HEK293 (cell line): ENCODE measurements at regions not wholly inside any gene's neighbourhood (a gene's known extent, or its start where the extent isn't known, plus 50 kb on each side); places are given as distances from the start of the nearest gene placed in this dataset.

ENCODE experiments used
- CTCF ChIA-PET: fragments of 350-600 bp; formaldehyde crosslinking; extraction: SDS; loops from one replicate; lab custom pipeline; 2021; ENCODE audit warnings: antibody characterized with exemption; lab: Yijun Ruan, JAX
- POLR2A ChIA-PET: fragments of 300-600 bp; formaldehyde crosslinking; extraction: SDS; loops from one replicate; lab custom pipeline; 2020; ENCODE audit warnings: antibody characterized with exemption, inconsistent platforms; lab: Yijun Ruan, JAX
- H3K27ac ChIP-seq: fragments of 200-500 bp; sonication (Bioruptor generic); 2 replicates; pipeline ENCODE4 v1.5.1; 2014; ENCODE audit warnings: low read depth, low read length, control low read depth, inconsistent platforms; ENCODE audit errors: extremely low read depth
- H3K36me3 ChIP-seq, 2 experiments: fragments of 200-500 bp in 1 of 2; sonication (Bioruptor generic) in 1 of 2; 1 replicate in 1 of 2; 2 replicates in 1 of 2; pipeline ENCODE4 v1.5.1; 2014 to 2017; ENCODE audit warnings: inconsistent platforms in 2 of 2, low read length in 2 of 2; ENCODE audit not compliant: control insufficient read depth in 2 of 2, insufficient read depth in 1 of 2
- H3K4me1 ChIP-seq: fragments of 200-500 bp; sonication (Bioruptor generic); 2 replicates; pipeline ENCODE4 v1.5.1; 2014; ENCODE audit warnings: mild to moderate bottlenecking, low read length, inconsistent platforms; ENCODE audit not compliant: control insufficient read depth, insufficient read depth
- H3K4me3 ChIP-seq: 2 replicates; pipeline ENCODE4 v1.5.1; 2011; ENCODE audit warnings: low read depth, mild to moderate bottlenecking, control low read depth, low read length, moderate library complexity
- H3K9me3 ChIP-seq: fragments of 200-500 bp; sonication (Bioruptor generic); 2 replicates; pipeline ENCODE4 v1.5.1; 2014; ENCODE audit warnings: low read depth, low read length, inconsistent platforms; ENCODE audit not compliant: control insufficient read depth, insufficient read depth
- BCL11A ChIP-seq: fragments of 450-650 bp; formaldehyde crosslinking; IDR thresholded peaks from 2 replicates; pipeline ENCODE4 v1.5.1; 2016; ENCODE audit warnings: low read depth, missing biosample characterization, missing genetic modification characterization
- BCL6B ChIP-seq: fragments of 450-650 bp; formaldehyde crosslinking; IDR thresholded peaks from 2 replicates; pipeline ENCODE4 v1.5.1; 2017; ENCODE audit warnings: missing biosample characterization, missing genetic modification characterization
- GLIS1 ChIP-seq: fragments of 450-650 bp; formaldehyde crosslinking; IDR thresholded peaks from 2 replicates; pipeline ENCODE4 v1.5.1; 2016; ENCODE audit warnings: missing biosample characterization, missing genetic modification characterization
- HOXD13 ChIP-seq: sonication (generic); formaldehyde crosslinking; IDR thresholded peaks from 2 replicates; pipeline ENCODE4 v1.8.0; 2022; ENCODE audit warnings: missing genetic modification reagents, borderline replicate concordance
- SCRT1 ChIP-seq: fragments of 450-650 bp; formaldehyde crosslinking; IDR thresholded peaks from 2 replicates; pipeline ENCODE4 v1.5.1; 2016; ENCODE audit warnings: missing biosample characterization, missing genetic modification characterization, borderline replicate concordance
- ZBTB11 ChIP-seq: fragments of 450-650 bp; formaldehyde crosslinking; conservative IDR thresholded peaks from 2 replicates; pipeline ENCODE4 v1.5.1; 2016; ENCODE audit warnings: low read depth, missing biosample characterization, missing genetic modification characterization
- ZEB2 ChIP-seq: fragments of 450-650 bp; formaldehyde crosslinking; IDR thresholded peaks from 2 replicates; pipeline ENCODE4 v1.5.1; 2016; ENCODE audit warnings: missing biosample characterization, missing genetic modification characterization
- ZFP69B ChIP-seq: fragments of 450-650 bp; formaldehyde crosslinking; IDR thresholded peaks from 2 replicates; pipeline ENCODE4 v1.5.1; 2016; ENCODE audit warnings: missing biosample characterization, missing genetic modification characterization
- ZNF16 ChIP-seq: fragments of 450-650 bp; formaldehyde crosslinking; IDR thresholded peaks from 2 replicates; pipeline ENCODE4 v1.5.1; 2016; ENCODE audit warnings: low read depth, missing biosample characterization, missing genetic modification characterization
- ZNF2 ChIP-seq: fragments of 450-650 bp; formaldehyde crosslinking; IDR thresholded peaks from 2 replicates; pipeline ENCODE4 v1.5.1; 2016; ENCODE audit warnings: missing biosample characterization, missing genetic modification characterization
- ZNF223 ChIP-seq: fragments of 450-650 bp; formaldehyde crosslinking; IDR thresholded peaks from 2 replicates; pipeline ENCODE4 v1.5.1; 2016; ENCODE audit warnings: missing biosample characterization, missing genetic modification characterization
- ZNF501 ChIP-seq: fragments of 450-650 bp; formaldehyde crosslinking; IDR thresholded peaks from 2 replicates; pipeline ENCODE4 v1.5.1; 2016; ENCODE audit warnings: missing biosample characterization, missing genetic modification characterization
- ZNF510 ChIP-seq: fragments of 450-650 bp; formaldehyde crosslinking; IDR thresholded peaks from 2 replicates; pipeline ENCODE4 v1.5.1; 2018; ENCODE audit warnings: mild to moderate bottlenecking, missing genetic modification characterization, missing biosample characterization; ENCODE audit not compliant: insufficient replicate concordance
- ZNF610 ChIP-seq: fragments of 450-650 bp; formaldehyde crosslinking; IDR thresholded peaks from 2 replicates; pipeline ENCODE4 v1.5.1; 2016; ENCODE audit warnings: missing biosample characterization, missing genetic modification characterization, borderline replicate concordance
- ZNF660 ChIP-seq: fragments of 450-650 bp; IDR thresholded peaks from 2 replicates; pipeline ENCODE4 v1.5.1; 2018; ENCODE audit warnings: missing biosample characterization, mild to moderate bottlenecking, missing genetic modification characterization
- ZNF677 ChIP-seq: fragments of 450-650 bp; IDR thresholded peaks from 2 replicates; pipeline ENCODE4 v1.5.0; 2018; ENCODE audit warnings: missing biosample characterization, mild to moderate bottlenecking, missing genetic modification characterization, moderate library complexity
- ZNF776 ChIP-seq: fragments of 450-650 bp; formaldehyde crosslinking; IDR thresholded peaks from 2 replicates; pipeline ENCODE4 v1.5.0; 2017; ENCODE audit warnings: missing biosample characterization, missing genetic modification characterization, borderline replicate concordance
- TF ChIP-seq, protein P1 (sequence below): fragments of 450-650 bp; formaldehyde crosslinking; IDR thresholded peaks from 2 replicates; pipeline ENCODE4 v1.5.1; 2016; ENCODE audit warnings: missing biosample characterization, missing genetic modification characterization

DNA sequence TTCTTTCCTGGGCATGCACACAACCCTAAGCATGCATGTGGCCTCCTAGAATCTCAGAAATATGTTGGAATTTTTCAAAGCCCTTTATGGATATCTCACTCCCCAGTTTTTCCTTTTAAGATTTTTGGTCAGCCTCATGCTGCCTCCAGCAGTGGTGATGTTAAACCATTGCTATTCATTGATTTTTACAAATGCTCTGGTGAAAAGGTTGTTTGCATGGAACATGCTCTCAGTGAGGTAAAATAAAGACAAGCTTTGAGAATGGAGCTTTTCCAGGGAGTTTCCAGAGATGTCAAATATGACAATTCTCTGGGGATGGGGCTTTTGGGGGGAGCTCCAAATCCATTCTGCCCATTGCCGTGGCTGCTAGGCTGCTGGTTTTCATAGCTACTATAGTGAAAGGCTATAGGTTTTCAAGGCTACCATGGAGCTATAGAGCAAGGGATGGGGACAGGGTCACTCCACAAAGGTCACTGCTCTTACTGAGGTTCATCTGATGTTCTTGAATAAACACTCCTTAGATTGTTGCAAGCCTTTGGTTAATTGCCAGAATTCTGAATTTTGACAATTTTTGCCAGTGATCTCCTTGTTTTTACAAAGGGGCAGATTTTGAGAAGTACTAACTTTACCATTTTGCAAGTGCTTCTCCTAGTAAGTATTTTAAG, 178.1 kb upstream of the ARG1 start:
- H3K27ac ChIP-seq: no peak overlapping the region
- CTCF ChIA-PET: interaction anchor here (1.2 kb wide), 1 partner anchor 11 kb away, joined by 3 read pairs; no protein-coding TSS in a partner anchor
- H3K4me1 ChIP-seq: peaks cover 2% of the 10 kb centered on the region; the same call in 1 of the 2 replicates
- H3K9me3 ChIP-seq: no peaks in the 10 kb centered on the region
- no peaks in the 10 kb centered on the region for H3K36me3 ChIP-seq
- POLR2A ChIA-PET: no interaction called here
- H3K4me3 ChIP-seq: no peak overlapping the region
- TF ChIP-seq ZNF223 (tag by site-specific recombination) (no peak), ZFP69B (tag by site-specific recombination) (no peak), ZNF660 (no peak), BCL6B (no peak), ZNF677 (tag by site-specific recombination) (peak; percentile 92)
- TF ChIP-seq, protein P1, sequence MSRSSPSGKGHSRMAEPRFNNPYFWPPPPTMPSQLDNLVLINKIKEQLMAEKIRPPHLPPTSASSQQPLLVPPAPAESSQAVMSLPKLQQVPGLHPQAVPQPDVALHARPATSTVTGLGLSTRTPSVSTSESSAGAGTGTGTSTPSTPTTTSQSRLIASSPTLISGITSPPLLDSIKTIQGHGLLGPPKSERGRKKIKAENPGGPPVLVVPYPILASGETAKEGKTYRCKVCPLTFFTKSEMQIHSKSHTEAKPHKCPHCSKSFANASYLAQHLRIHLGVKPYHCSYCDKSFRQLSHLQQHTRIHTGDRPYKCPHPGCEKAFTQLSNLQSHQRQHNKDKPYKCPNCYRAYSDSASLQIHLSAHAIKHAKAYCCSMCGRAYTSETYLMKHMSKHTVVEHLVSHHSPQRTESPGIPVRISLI (tag by site-specific recombination): no peak
- TF ChIP-seq, all 188 proteins: peak for 1

DNA sequence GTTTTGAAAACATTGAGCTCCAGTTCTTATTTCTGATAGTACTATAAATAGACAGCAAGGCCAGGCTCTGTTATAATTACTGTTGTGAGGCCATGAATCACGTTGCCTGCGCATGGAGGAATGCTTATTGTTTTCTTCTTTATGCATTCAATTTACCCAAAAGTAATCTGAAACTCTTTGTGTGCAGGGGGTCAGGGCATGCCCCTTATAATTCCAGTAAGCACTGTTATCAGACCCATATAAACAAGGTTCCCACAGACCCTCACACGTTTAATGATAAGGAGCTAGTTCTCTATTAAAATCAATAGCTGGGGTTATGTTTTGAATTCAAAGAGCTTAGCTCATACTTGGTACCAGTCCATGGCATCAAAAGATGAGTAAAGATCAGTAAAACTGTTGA, 174.8 kb upstream of the ARG1 start:
- Histone ChIP-seq H3K36me3 (no peaks in the 10 kb centered on the region), H3K4me3 (no peak overlapping the region), H3K4me1 (peaks cover 3% of the 10 kb centered on the region; the same call in 1 of the 2 replicates), H3K27ac (no peak overlapping the region), H3K9me3 (no peaks in the 10 kb centered on the region)
- 0 out of 2 replicates have a peak, but pooled peaks have one; percentile 33 for TF ChIP-seq GLIS1 (tag by site-specific recombination)
- no peak for TF ChIP-seq ZBTB11
- 0 out of 2 replicates have a peak, but pooled peaks have one; percentile 16 for TF ChIP-seq HOXD13
- ChIA-PET CTCF (interaction anchor here (0.6 to 1.0 kb wide), 3 partner anchors 136 to 1907 kb away, joined by 3 to 4 read pairs (median 3); no protein-coding TSS in a partner anchor), POLR2A (interaction anchor here (0.6 to 1.5 kb wide), 2 partner anchors 11 to 92 kb away, joined by 3 read pairs; no protein-coding TSS in a partner anchor)

DNA sequence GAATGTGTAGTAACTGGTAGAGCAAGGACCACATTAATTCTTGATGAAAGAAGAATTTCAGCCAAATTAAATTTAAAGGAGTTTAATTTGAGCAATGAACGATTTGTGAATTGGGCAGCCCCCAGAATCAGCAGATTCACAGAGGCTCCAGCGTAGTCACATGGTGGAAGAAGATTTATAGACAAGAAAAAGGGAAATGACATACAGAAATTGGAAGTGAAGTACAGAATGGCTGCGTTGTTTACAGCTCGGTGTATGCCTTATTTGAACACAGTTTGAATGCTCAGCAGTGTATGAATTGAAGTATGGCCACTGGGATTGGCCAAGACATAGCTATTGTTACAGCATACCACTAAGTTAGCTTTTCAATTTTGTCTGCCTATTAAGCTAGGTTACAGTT, 173.6 kb upstream of the ARG1 start:
- Histone ChIP-seq H3K4me3 (no peak overlapping the region), H3K9me3 (no peaks in the 10 kb centered on the region), H3K27ac (no peak overlapping the region; the same call in 1 of the 2 replicates), H3K36me3 (no peaks in the 10 kb centered on the region)
- POLR2A ChIA-PET: no interaction called here
- CTCF ChIA-PET: interaction anchor here (0.8 to 2.0 kb wide), 5 partner anchors 12 to 200 kb away, joined by 3 to 5 read pairs (median 3); no protein-coding TSS in a partner anchor
- TF ChIP-seq ZNF501 (tag by site-specific recombination) (no peak), SCRT1 (no peak), ZEB2 (tag by site-specific recombination) (no peak), ZFP69B (tag by site-specific recombination) (no peak), BCL11A (tag by site-specific recombination) (no peak), ZNF776 (tag by site-specific recombination) (no peak), ZNF2 (no peak), ZNF510 (no peak), ZNF16 (tag by site-specific recombination) (no peak), ZNF610 (no peak), ZBTB11 (no peak)
- TF ChIP-seq, all 188 proteins: peak for 0
- H3K4me1 ChIP-seq: peaks cover 3% of the 10 kb centered on the region; the same call in 1 of the 2 replicates
